AG04450 (cell line): ENCODE measurements at regions not wholly inside any gene's neighbourhood (a gene's known extent, or its start where the extent isn't known, plus 50 kb on each side); places are given as distances from the start of the nearest gene placed in this dataset.

Experiments used
- CTCF ChIA-PET: fragments of 300-600, 350-600 bp; formaldehyde crosslinking; extraction: SDS; loops from one replicate; lab custom pipeline; 2022; ENCODE audit warnings: antibody characterized with exemption, inconsistent platforms; lab: Charles Lee
- POLR2A ChIA-PET: fragments of 350-600 bp; formaldehyde crosslinking; extraction: SDS; loops from one replicate; lab custom pipeline; 2021; ENCODE audit warnings: antibody characterized with exemption, inconsistent platforms; lab: Yijun Ruan, JAX
- DNase-seq: peaks from one replicate; pipeline ENCODE4 v3.0.0-alpha.2; 2011; ENCODE audit warnings: low read depth, low spot score
- H3K27ac ChIP-seq: one replicate; pipeline ENCODE4 v1.5.1; 2012; ENCODE audit warnings: low read depth, low read length, control low read depth
- H3K27me3 ChIP-seq: one replicate; pipeline ENCODE4 v1.6.0; 2012; ENCODE audit warnings: low read length; ENCODE audit not compliant: control insufficient read depth, insufficient read depth
- H3K4me3 ChIP-seq: 2 replicates; pipeline ENCODE4 v1.5.1; 2011; ENCODE audit warnings: mild to moderate bottlenecking, low read depth, low read length, control low read depth
- H3K9me3 ChIP-seq: 2 replicates; pipeline ENCODE4 v1.5.1; 2012; ENCODE audit warnings: low read length; ENCODE audit not compliant: control insufficient read depth, insufficient read depth
- TF ChIP-seq, protein P1 (sequence below): IDR thresholded peaks from 2 replicates; pipeline ENCODE4 v1.5.1; 2011; ENCODE audit warnings: low read depth, low read length, control low read depth, inconsistent platforms

- peaks cover 4% of the 10 kb centered on the region for H3K9me3 ChIP-seq
- TF ChIP-seq, protein P1, sequence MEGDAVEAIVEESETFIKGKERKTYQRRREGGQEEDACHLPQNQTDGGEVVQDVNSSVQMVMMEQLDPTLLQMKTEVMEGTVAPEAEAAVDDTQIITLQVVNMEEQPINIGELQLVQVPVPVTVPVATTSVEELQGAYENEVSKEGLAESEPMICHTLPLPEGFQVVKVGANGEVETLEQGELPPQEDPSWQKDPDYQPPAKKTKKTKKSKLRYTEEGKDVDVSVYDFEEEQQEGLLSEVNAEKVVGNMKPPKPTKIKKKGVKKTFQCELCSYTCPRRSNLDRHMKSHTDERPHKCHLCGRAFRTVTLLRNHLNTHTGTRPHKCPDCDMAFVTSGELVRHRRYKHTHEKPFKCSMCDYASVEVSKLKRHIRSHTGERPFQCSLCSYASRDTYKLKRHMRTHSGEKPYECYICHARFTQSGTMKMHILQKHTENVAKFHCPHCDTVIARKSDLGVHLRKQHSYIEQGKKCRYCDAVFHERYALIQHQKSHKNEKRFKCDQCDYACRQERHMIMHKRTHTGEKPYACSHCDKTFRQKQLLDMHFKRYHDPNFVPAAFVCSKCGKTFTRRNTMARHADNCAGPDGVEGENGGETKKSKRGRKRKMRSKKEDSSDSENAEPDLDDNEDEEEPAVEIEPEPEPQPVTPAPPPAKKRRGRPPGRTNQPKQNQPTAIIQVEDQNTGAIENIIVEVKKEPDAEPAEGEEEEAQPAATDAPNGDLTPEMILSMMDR = no peak
- no peaks in the 10 kb centered on the region for H3K27me3 ChIP-seq
- ChIA-PET CTCF (no interaction called here), POLR2A (no interaction called here)
- H3K27ac ChIP-seq = no peak overlapping the region
- DNase-seq = no peak
- H3K4me3 ChIP-seq = no peak overlapping the region
These were observed 210.0 kb downstream of the TMEM114 start for GRCh38 chr16:8380311-8380710.

- ChIA-PET CTCF (no interaction called here), POLR2A (no interaction called here)
- H3K27me3 ChIP-seq = no peaks in the 10 kb centered on the region
- peaks cover 6% of the 10 kb centered on the region for H3K9me3 ChIP-seq
- no peak overlapping the region for H3K27ac ChIP-seq
- TF ChIP-seq, protein P1 = no peak
- no peak for DNase-seq
- no peak overlapping the region for H3K4me3 ChIP-seq
These were observed 212.4 kb downstream of the TMEM114 start for GRCh38 chr16:8377864-8378263.

- TF ChIP-seq, protein P1 = no peak
These were observed 213.5 kb downstream of the TMEM114 start for GRCh38 chr16:8376858-8377257.

DNA sequence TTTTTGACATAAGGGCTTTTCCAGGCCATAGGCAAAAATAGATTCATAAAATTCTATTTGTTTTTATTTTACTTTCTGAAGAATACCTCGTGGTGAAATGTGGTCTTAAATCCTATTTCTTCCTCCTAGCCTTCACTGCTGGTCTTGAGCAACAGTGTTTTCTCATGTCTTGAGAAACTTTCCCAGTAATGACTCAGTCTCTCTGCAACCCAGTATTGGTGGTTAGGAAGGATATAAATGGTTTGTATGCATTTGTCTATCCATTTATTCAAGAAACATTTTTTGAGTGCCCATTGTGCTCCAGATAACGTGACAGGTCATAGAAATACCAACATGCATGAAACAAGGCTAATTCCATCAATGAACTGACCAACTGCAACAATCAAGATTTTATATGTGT, 213.9 kb downstream of the TMEM114 start:
- CTCF ChIA-PET = no interaction called here
- Histone ChIP-seq H3K4me3 (no peak overlapping the region), H3K27ac (no peak overlapping the region), H3K9me3 (peaks cover 6% of the 10 kb centered on the region), H3K27me3 (no peaks in the 10 kb centered on the region)
- POLR2A ChIA-PET = no interaction called here
- no peak for DNase-seq
- TF ChIP-seq, protein P1 = no peak

More at GRCh38 chr16:8376858-8377257, 213.5 kb downstream of the TMEM114 start:
- DNase-seq = no peak
- H3K27me3 ChIP-seq = no peaks in the 10 kb centered on the region
- no peak overlapping the region for H3K4me3 ChIP-seq
- H3K9me3 ChIP-seq = peaks cover 6% of the 10 kb centered on the region
- POLR2A ChIA-PET = no interaction called here
- no peak overlapping the region for H3K27ac ChIP-seq
- CTCF ChIA-PET = no interaction called here

GRCh38 chr16:8375232-8375587, 215.1 kb downstream of the TMEM114 start:
- Histone ChIP-seq H3K9me3 (peaks cover 10% of the 10 kb centered on the region), H3K27me3 (no peaks in the 10 kb centered on the region), H3K27ac (no peak overlapping the region), H3K4me3 (no peak overlapping the region)
- no peak for DNase-seq
- ChIA-PET CTCF (no interaction called here), POLR2A (no interaction called here)
- TF ChIP-seq, protein P1 = no peak
